Brain pericyte (primary cell): ENCODE measurements at regions not wholly inside any gene's neighbourhood (a gene's known extent, or its start where the extent isn't known, plus 50 kb on each side); places are given as distances from the start of the nearest gene placed in this dataset.
"Not testable (repeated sequence)": the region's sequence is repeated elsewhere in the genome, so short reads cannot be mapped to it uniquely, and the experiment has no call there.

Experiments used
- DNase-seq: peaks from one replicate; pipeline ENCODE4 v3.0.0-alpha.2; 2012; ENCODE audit warnings: low read depth, low spot score

GRCh38 chr2:236825989-236826510 lies 256.4 kb downstream of the ACKR3 start:
- DNase-seq = no peak

- no peak for DNase-seq
Observed at GRCh38 chr2:236826606-236827156, 257.1 kb downstream of the ACKR3 start.

GRCh38 chr2:236827997-236828396 lies 257.7 kb upstream of the COPS8 start:
- DNase-seq = no peak

GRCh38 chr2:236828820-236829219 lies 256.9 kb upstream of the COPS8 start:
- no peak for DNase-seq

GRCh38 chr2:236830926-236831325 lies 254.8 kb upstream of the COPS8 start:
- DNase-seq = no peak

GRCh38 chr2:236831698-236832097 lies 254.0 kb upstream of the COPS8 start:
- DNase-seq = no peak

GRCh38 chr2:236833501-236834073 lies 252.1 kb upstream of the COPS8 start:
- DNase-seq = no peak

GRCh38 chr2:236834284-236834683 lies 251.4 kb upstream of the COPS8 start:
- no peak for DNase-seq

GRCh38 chr2:236835307-236836024 lies 250.2 kb upstream of the COPS8 start:
- DNase-seq = no peak

GRCh38 chr2:236836028-236836427 lies 249.7 kb upstream of the COPS8 start:
- not testable (repeated sequence) for DNase-seq

- DNase-seq = no peak
Observed at GRCh38 chr2:236840215-236840614, 245.5 kb upstream of the COPS8 start.

- DNase-seq = no peak
Observed at GRCh38 chr2:236840857-236841256, 244.8 kb upstream of the COPS8 start.

- DNase-seq = no peak
Observed at GRCh38 chr2:236841389-236841788, 244.3 kb upstream of the COPS8 start.

GRCh38 chr2:236843161-236843968 lies 242.3 kb upstream of the COPS8 start:
- no peak for DNase-seq

- no peak for DNase-seq
Observed at GRCh38 chr2:236844711-236845110, 241.0 kb upstream of the COPS8 start.

GRCh38 chr2:236847023-236847422 lies 238.7 kb upstream of the COPS8 start:
- no peak for DNase-seq

- no peak for DNase-seq
Observed at GRCh38 chr2:236847538-236848263, 238.0 kb upstream of the COPS8 start.

- no peak for DNase-seq
Observed at GRCh38 chr2:236848501-236848900, 237.2 kb upstream of the COPS8 start.

- no peak for DNase-seq
Observed at GRCh38 chr2:236849508-236849907, 236.2 kb upstream of the COPS8 start.

GRCh38 chr2:236849940-236850339 lies 235.7 kb upstream of the COPS8 start:
- DNase-seq = no peak

GRCh38 chr2:236851187-236851586 lies 234.5 kb upstream of the COPS8 start:
- DNase-seq = no peak
